GM23338 (cell line): ENCODE measurements at regions not wholly inside any gene's neighbourhood (a gene's known extent, or its start where the extent isn't known, plus 50 kb on each side); places are given as distances from the start of the nearest gene placed in this dataset.

Source experiments
- ATAC-seq: fragments of 200-7000 bp; cut with Tn5 transposase; 3 replicates; pipeline ENCODE4 v1.9.1; 2020
- DNase-seq: peaks from one replicate; pipeline ENCODE4 v3.0.0-alpha.2; 2015; ENCODE audit warnings: low spot score
- H2AFZ ChIP-seq: fragments of 200-600 bp; sonication (generic); 2 replicates; pipeline ENCODE4 v1.8.0; 2016; ENCODE audit warnings: antibody characterized with exemption, mild to moderate bottlenecking, moderate library complexity
- H3F3A ChIP-seq: fragments of 200-600 bp; sonication (generic); replicated peaks from 2 replicates; pipeline ENCODE4 v1.8.0; 2017; ENCODE audit warnings: antibody characterized with exemption, mixed run types, low read depth
- H3K27ac ChIP-seq: fragments of 200-600 bp; sonication (generic); 2 replicates; pipeline ENCODE4 v1.6.1; 2016; ENCODE audit warnings: low read depth
- H3K27me3 ChIP-seq: fragments of 200-600 bp; sonication (generic); 2 replicates; pipeline ENCODE4 v1.8.0; 2016; ENCODE audit warnings: mild to moderate bottlenecking, mixed run types, moderate library complexity; ENCODE audit not compliant: insufficient read depth
- H3K36me3 ChIP-seq: fragments of 200-600 bp; sonication (generic); 2 replicates; pipeline ENCODE4 v1.8.0; 2016; ENCODE audit warnings: mild to moderate bottlenecking; ENCODE audit not compliant: insufficient read depth
- H3K4me1 ChIP-seq: fragments of 200-600 bp; sonication (generic); 2 replicates; pipeline ENCODE4 v1.8.0; 2016; ENCODE audit warnings: mild to moderate bottlenecking, moderate library complexity; ENCODE audit not compliant: insufficient read depth
- H3K4me2 ChIP-seq: fragments of 200-600 bp; sonication (generic); 2 replicates; pipeline ENCODE4 v1.7.1; 2017; ENCODE audit warnings: mixed run types
- H3K4me3 ChIP-seq: fragments of 200-600 bp; sonication (generic); 2 replicates; pipeline ENCODE4 v1.6.1; 2016; ENCODE audit warnings: mixed run types
- H3K79me2 ChIP-seq: fragments of 200-600 bp; sonication (generic); replicated peaks from 2 replicates; pipeline ENCODE4 v1.8.0; 2017; ENCODE audit warnings: mild to moderate bottlenecking; ENCODE audit not compliant: insufficient read depth
- H3K9me2 ChIP-seq: fragments of 200-600 bp; sonication (generic); 2 replicates; pipeline ENCODE4 v1.8.0; 2017; ENCODE audit not compliant: insufficient read depth
- H4K20me1 ChIP-seq: fragments of 200-600 bp; sonication (generic); replicated peaks from 2 replicates; pipeline ENCODE4 v1.8.0; 2017; ENCODE audit warnings: mild to moderate bottlenecking; ENCODE audit not compliant: insufficient read depth
- H3K27ac Mint-ChIP-seq: 2 replicates; pipeline ENCODE4 v1.8.0; 2020; ENCODE audit warnings: inconsistent platforms, mild to moderate bottlenecking, moderate library complexity, mixed read lengths
- H3K27me3 Mint-ChIP-seq: 3 replicates; pipeline ENCODE4 v1.8.0; 2022; ENCODE audit warnings: low read depth, mild to moderate bottlenecking, moderate library complexity, mixed read lengths, inconsistent platforms; ENCODE audit not compliant: insufficient read depth, poor library complexity
- H3K36me3 Mint-ChIP-seq: 3 replicates; pipeline ENCODE4 v1.8.0; 2021; ENCODE audit warnings: low read depth, mild to moderate bottlenecking, inconsistent platforms, moderate library complexity, mixed read lengths
- H3K4me1 Mint-ChIP-seq: 3 replicates; pipeline ENCODE4 v1.8.0; 2020; ENCODE audit warnings: mild to moderate bottlenecking, inconsistent platforms, mixed read lengths
- H3K4me3 Mint-ChIP-seq: 3 replicates; pipeline ENCODE4 v1.8.0; 2021; ENCODE audit warnings: moderate library complexity, mild to moderate bottlenecking, inconsistent platforms, mixed read lengths
- H3K9me3 Mint-ChIP-seq: 3 replicates; pipeline ENCODE4 v1.8.0; 2020; ENCODE audit warnings: moderate library complexity, mild to moderate bottlenecking, inconsistent platforms, mixed read lengths
- CTCF ChIP-seq, 2 experiments: fragments of 200-600 bp in 1 of 2; sonication (generic) in 1 of 2; conservative IDR thresholded peaks; 2 replicates each; pipeline versions ENCODE4 v1.5.1 to v1.6.1; 2016 to 2017; ENCODE audit warnings: antibody characterized with exemption in 2 of 2, low read depth in 2 of 2, mild to moderate bottlenecking in 2 of 2, moderate library complexity in 1 of 2
- ETS1 ChIP-seq: IDR thresholded peaks from 2 replicates; pipeline ENCODE4 v1.6.1; 2016; ENCODE audit warnings: antibody characterized with exemption
- ZNF114 ChIP-seq: fragments of 250-450 bp; sonication (Bioruptor Pico); IDR thresholded peaks from 2 replicates; pipeline ENCODE4 v1.5.0; 2020; ENCODE audit warnings: mild to moderate bottlenecking, moderate library complexity
- ZNF462 ChIP-seq: fragments of 250-450 bp; sonication (Bioruptor Pico); IDR thresholded peaks from 2 replicates; pipeline ENCODE4 v1.5.0; 2020; ENCODE audit warnings: mild to moderate bottlenecking, moderate library complexity

GRCh38 chr12:92021666-92022035, 124.0 kb downstream of the BTG1 start (continued):
- TF ChIP-seq ZNF462 (no peak), CTCF (conservative IDR thresholded peaks at IDR 0.05; ENCODE audit: low read depth in 2 of 2) (no peak), ZNF114 (CRISPR knock-in tag) (no peak)

GRCh38 chr12:92020983-92021665, 124.5 kb downstream of the BTG1 start:
- H3F3A ChIP-seq, result no peaks in the 10 kb centered on the region
- no peaks in the 10 kb centered on the region for H3K79me2 ChIP-seq
- H3K27me3 ChIP-seq, result no peaks in the 10 kb centered on the region
- H3K36me3 ChIP-seq, result no peaks in the 10 kb centered on the region
- peaks cover 14% of the 10 kb centered on the region for H3K4me1 Mint-ChIP-seq
- no peaks in the 10 kb centered on the region for H3K9me2 ChIP-seq
- peaks cover 7% of the 10 kb centered on the region for H3K27me3 Mint-ChIP-seq
- no peaks in the 10 kb centered on the region for H3K9me3 Mint-ChIP-seq
- H3K4me2 ChIP-seq, result peak overlapping the region; percentile 24
- H3K4me3 ChIP-seq, result no peak overlapping the region
- H4K20me1 ChIP-seq, result no peaks in the 10 kb centered on the region
- no peaks in the 10 kb centered on the region for H3K36me3 Mint-ChIP-seq
- no peak overlapping the region for H3K4me3 Mint-ChIP-seq
- H3K27ac ChIP-seq, result no peak overlapping the region; the same call in 1 of the 2 replicates
- ATAC-seq (no peak), DNase-seq (peak; percentile 9)
- peaks cover 15% of the 10 kb centered on the region for H3K4me1 ChIP-seq
- TF ChIP-seq ETS1 (no peak), CTCF (conservative IDR thresholded peaks at IDR 0.05; ENCODE audit: low read depth in 2 of 2) (no peak)
- no peak overlapping the region for H2AFZ ChIP-seq
- no peak overlapping the region for H3K27ac Mint-ChIP-seq
